Cardiac muscle cell (in vitro differentiated cells and primary cell): ENCODE measurements at regions not wholly inside any gene's neighbourhood (a gene's known extent, or its start where the extent isn't known, plus 50 kb on each side); places are given as distances from the start of the nearest gene placed in this dataset.

Experiments used
- DNase-seq, 2 donors: peaks; one replicate each; pipeline versions ENCODE4 v3.0.0 to v3.0.0-alpha.2; 2010 to 2017; ENCODE audit warnings: low read depth in 1 of 2, low spot score in 1 of 2
- H3K27ac ChIP-seq: fragments of 200-600 bp; sonication (generic); 2 replicates; pipeline ENCODE4 v1.5.1; 2016
- H3K27me3 ChIP-seq: fragments of 200-600 bp; sonication (generic); 2 replicates; pipeline ENCODE4 v1.6.0; 2016; ENCODE audit warnings: control low read depth
- H3K36me3 ChIP-seq: fragments of 200-600 bp; sonication (generic); 2 replicates; pipeline ENCODE4 v1.5.1; 2016; ENCODE audit warnings: control low read depth
- H3K4me1 ChIP-seq: fragments of 200-600 bp; sonication (generic); 2 replicates; pipeline ENCODE4 v1.8.1; 2017; ENCODE audit warnings: low read depth, mild to moderate bottlenecking, mixed run types
- H3K4me3 ChIP-seq: fragments of 200-600 bp; sonication (generic); 2 replicates; pipeline ENCODE4 v1.5.1; 2016; ENCODE audit warnings: mild to moderate bottlenecking
- H3K9me3 ChIP-seq: fragments of 200-600 bp; sonication (generic); 2 replicates; pipeline ENCODE4 v1.5.1; 2017; ENCODE audit warnings: low read depth, mild to moderate bottlenecking, control low read depth
- CTCF ChIP-seq: IDR thresholded peaks from 2 replicates; pipeline ENCODE4 v1.5.1; 2012; ENCODE audit warnings: low read depth, mild to moderate bottlenecking, low read length

GRCh38 chrY:15458426-15458825 is 934.1 kb downstream of the NLGN4Y start:
- no peak for TF ChIP-seq CTCF
- H3K4me3 ChIP-seq, result no peak overlapping the region

GRCh38 chrY:15465880-15466279 is 941.6 kb downstream of the NLGN4Y start:
- Histone ChIP-seq H3K36me3 (no peaks in the 10 kb centered on the region), H3K4me3 (no peak overlapping the region), H3K4me1 (no peaks in the 10 kb centered on the region), H3K9me3 (no peaks in the 10 kb centered on the region), H3K27me3 (no peaks in the 10 kb centered on the region), H3K27ac (no peak overlapping the region)
- TF ChIP-seq CTCF, result no peak
- no peak for DNase-seq

More at GRCh38 chrY:15458426-15458825, 934.1 kb downstream of the NLGN4Y start:
- no peak for DNase-seq
- Histone ChIP-seq H3K27me3 (no peaks in the 10 kb centered on the region), H3K27ac (no peak overlapping the region), H3K4me1 (no peaks in the 10 kb centered on the region), H3K9me3 (no peaks in the 10 kb centered on the region), H3K36me3 (no peaks in the 10 kb centered on the region)

GRCh38 chrY:15466891-15467290 is 942.6 kb downstream of the NLGN4Y start:
- no peak overlapping the region for H3K27ac ChIP-seq
- H3K36me3 ChIP-seq, result no peaks in the 10 kb centered on the region
- H3K9me3 ChIP-seq, result no peaks in the 10 kb centered on the region
- no peak for TF ChIP-seq CTCF
- no peaks in the 10 kb centered on the region for H3K4me1 ChIP-seq
- no peak overlapping the region for H3K4me3 ChIP-seq
- no peaks in the 10 kb centered on the region for H3K27me3 ChIP-seq
- DNase-seq, result no peak

- no peak for DNase-seq
- H3K27me3 ChIP-seq, result no peaks in the 10 kb centered on the region
- no peaks in the 10 kb centered on the region for H3K9me3 ChIP-seq
- no peak for TF ChIP-seq CTCF
- H3K36me3 ChIP-seq, result no peaks in the 10 kb centered on the region
- H3K4me3 ChIP-seq, result no peak overlapping the region
- H3K4me1 ChIP-seq, result no peaks in the 10 kb centered on the region
- H3K27ac ChIP-seq, result no peak overlapping the region
Measured at GRCh38 chrY:15468091-15468490, 943.8 kb downstream of the NLGN4Y start.

GRCh38 chrY:15471371-15471770 is 947.0 kb downstream of the NLGN4Y start:
- no peak overlapping the region for H3K4me3 ChIP-seq
- H3K36me3 ChIP-seq, result no peaks in the 10 kb centered on the region
- H3K4me1 ChIP-seq, result no peaks in the 10 kb centered on the region
- TF ChIP-seq CTCF, result no peak
- no peak for DNase-seq
- H3K27ac ChIP-seq, result no peak overlapping the region
- no peaks in the 10 kb centered on the region for H3K9me3 ChIP-seq
- H3K27me3 ChIP-seq, result no peaks in the 10 kb centered on the region
